Neural crest cell (in vitro differentiated cells): ENCODE measurements at regions not wholly inside any gene's neighbourhood (a gene's known extent, or its start where the extent isn't known, plus 50 kb on each side); places are given as distances from the start of the nearest gene placed in this dataset.

Experiments used
- DNase-seq: peaks from one replicate; pipeline ENCODE4 v3.0.0; 2021; ENCODE audit warnings: low read depth, mixed read lengths, low spot score
- H3K27ac Mint-ChIP-seq: one replicate; pipeline ENCODE4 v1.8.0; 2021; ENCODE audit warnings: mild to moderate bottlenecking, mixed read lengths; ENCODE audit not compliant: unreplicated experiment
- H3K27me3 Mint-ChIP-seq: 2 replicates; pipeline ENCODE4 v1.8.0; 2021; ENCODE audit warnings: low read depth, mild to moderate bottlenecking, mixed read lengths
- H3K36me3 Mint-ChIP-seq: 2 replicates; pipeline ENCODE4 v1.8.0; 2021; ENCODE audit warnings: low read depth, mild to moderate bottlenecking, mixed read lengths
- H3K4me1 Mint-ChIP-seq: 2 replicates; pipeline ENCODE4 v1.8.0; 2021; ENCODE audit warnings: mixed read lengths
- H3K4me3 Mint-ChIP-seq: one replicate; pipeline ENCODE4 v1.8.0; 2021; ENCODE audit warnings: mild to moderate bottlenecking, mixed read lengths
- H3K9me3 Mint-ChIP-seq: 2 replicates; pipeline ENCODE4 v1.8.0; 2021; ENCODE audit warnings: mixed read lengths
- TF ChIP-seq, protein P1 (sequence below): fragments of 200-600 bp; sonication (generic); conservative IDR thresholded peaks from 2 replicates; pipeline ENCODE4 v1.5.0; 2021; ENCODE audit warnings: antibody characterized with exemption, mild to moderate bottlenecking

DNA sequence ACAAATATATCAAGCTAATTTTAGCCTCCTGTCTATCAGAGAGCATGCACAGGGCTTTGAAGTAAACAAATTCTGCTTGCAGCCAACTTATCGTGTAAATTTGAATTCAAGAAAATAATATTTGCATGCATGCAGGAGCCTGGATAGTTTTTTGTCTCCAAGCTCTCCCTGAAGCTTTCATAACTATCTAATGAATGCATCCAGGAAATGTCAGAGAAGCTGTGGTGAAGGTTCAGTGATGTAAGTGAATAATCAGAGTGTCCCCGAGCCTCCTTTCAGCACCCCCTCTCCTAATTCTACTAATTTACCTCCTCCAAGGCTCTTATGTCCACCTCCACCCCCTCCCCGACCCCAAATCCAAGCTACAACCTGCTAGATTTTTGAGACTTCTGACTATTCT is 172.0 kb upstream of the ZNF32 start:
- no peak overlapping the region for H3K27ac Mint-ChIP-seq
- no peak overlapping the region for H3K4me3 Mint-ChIP-seq
- H3K36me3 Mint-ChIP-seq = no peaks in the 10 kb centered on the region
- TF ChIP-seq, protein P1, sequence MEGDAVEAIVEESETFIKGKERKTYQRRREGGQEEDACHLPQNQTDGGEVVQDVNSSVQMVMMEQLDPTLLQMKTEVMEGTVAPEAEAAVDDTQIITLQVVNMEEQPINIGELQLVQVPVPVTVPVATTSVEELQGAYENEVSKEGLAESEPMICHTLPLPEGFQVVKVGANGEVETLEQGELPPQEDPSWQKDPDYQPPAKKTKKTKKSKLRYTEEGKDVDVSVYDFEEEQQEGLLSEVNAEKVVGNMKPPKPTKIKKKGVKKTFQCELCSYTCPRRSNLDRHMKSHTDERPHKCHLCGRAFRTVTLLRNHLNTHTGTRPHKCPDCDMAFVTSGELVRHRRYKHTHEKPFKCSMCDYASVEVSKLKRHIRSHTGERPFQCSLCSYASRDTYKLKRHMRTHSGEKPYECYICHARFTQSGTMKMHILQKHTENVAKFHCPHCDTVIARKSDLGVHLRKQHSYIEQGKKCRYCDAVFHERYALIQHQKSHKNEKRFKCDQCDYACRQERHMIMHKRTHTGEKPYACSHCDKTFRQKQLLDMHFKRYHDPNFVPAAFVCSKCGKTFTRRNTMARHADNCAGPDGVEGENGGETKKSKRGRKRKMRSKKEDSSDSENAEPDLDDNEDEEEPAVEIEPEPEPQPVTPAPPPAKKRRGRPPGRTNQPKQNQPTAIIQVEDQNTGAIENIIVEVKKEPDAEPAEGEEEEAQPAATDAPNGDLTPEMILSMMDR = no peak
- H3K4me1 Mint-ChIP-seq = peaks cover 5% of the 10 kb centered on the region
- H3K27me3 Mint-ChIP-seq = no peaks in the 10 kb centered on the region
- no peak for DNase-seq
- H3K9me3 Mint-ChIP-seq = no peaks in the 10 kb centered on the region

DNA sequence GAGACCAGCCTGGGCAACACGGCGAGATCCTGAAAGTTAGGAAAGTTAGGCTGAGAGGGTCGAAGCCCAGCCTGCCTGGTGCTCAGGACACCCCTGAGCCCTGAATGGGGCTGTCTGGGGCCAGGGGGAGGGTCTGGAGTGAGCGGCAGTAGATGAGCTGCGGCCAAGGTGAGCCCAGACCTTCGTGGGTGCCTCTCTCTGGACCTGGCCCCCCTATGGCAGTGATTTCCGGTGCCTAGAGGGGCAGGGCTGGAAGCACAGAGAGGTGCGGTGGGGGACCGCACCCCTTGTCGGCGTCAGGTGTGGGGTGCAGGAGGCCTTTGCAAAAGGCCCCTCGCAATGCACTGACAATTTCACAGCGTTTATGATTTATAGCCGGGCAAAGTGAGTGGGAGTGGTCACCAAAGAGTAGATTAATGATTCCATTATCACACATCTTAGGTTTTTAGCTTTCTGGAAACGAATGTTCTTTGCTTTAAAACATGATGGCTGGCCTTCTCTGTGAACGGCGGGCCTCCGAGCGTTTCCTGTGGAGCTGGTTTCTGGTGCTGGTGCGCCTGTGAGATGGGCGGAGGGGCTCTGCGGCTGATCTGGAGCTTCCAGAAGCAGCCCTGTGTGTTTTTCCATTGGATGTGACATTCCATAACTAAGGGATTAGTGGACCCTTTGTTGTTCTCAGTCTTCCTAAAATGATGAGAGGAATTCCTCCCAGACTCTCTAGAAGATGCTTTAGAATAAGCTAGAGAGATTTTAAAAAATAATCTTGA is 171.0 kb upstream of the ZNF32 start:
- no peak overlapping the region for H3K4me3 Mint-ChIP-seq
- H3K27ac Mint-ChIP-seq = peak overlapping the region; percentile 6
- no peaks in the 10 kb centered on the region for H3K36me3 Mint-ChIP-seq
- TF ChIP-seq, protein P1 = no peak
- no peak for DNase-seq
- no peaks in the 10 kb centered on the region for H3K9me3 Mint-ChIP-seq
- peaks cover 5% of the 10 kb centered on the region for H3K4me1 Mint-ChIP-seq
- H3K27me3 Mint-ChIP-seq = no peaks in the 10 kb centered on the region

DNA sequence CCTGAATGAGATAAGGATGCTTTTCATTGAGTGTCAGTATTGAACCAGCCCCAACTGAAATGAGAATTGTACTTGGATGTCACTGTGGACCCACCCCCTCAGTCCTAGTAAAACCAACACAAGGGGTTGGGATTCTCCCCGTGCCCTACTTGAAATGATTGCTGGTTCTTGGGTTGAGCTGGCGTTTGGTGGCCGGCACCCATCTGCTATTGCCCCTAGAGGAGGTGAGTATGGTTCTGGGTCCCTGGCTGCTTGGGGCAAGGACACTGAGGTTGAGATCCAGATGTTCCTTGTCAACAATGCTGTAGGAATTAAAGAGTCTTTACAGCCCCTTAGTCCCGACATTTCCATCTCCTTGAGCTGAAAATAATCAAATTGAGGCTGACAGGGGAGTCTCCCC is 170.0 kb upstream of the ZNF32 start:
- DNase-seq = no peak
- TF ChIP-seq, protein P1 = no peak
- Mint-ChIP-seq H3K27ac (no peak overlapping the region), H3K4me1 (peaks cover 5% of the 10 kb centered on the region), H3K4me3 (no peak overlapping the region), H3K36me3 (no peaks in the 10 kb centered on the region), H3K27me3 (no peaks in the 10 kb centered on the region), H3K9me3 (no peaks in the 10 kb centered on the region)

DNA sequence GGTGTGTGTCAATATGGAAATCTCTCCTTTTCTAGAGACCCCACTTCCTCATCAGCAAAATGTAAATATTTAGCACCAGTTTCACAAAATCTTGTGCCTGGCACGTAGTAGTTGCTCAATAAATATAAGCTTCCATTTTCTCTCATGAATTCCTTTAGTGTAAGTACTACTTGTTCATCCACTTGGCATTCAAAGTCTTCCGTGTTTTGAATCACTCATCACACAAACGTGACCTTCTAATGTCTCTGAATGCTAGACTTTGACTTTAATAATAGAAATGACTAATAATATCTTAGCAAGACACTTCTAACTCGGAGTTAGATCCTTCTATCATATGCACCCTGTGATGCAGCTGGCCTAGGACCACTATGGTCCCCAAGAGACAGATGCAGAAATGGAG is 168.7 kb upstream of the ZNF32 start:
- Mint-ChIP-seq H3K36me3 (no peaks in the 10 kb centered on the region), H3K4me3 (no peak overlapping the region), H3K4me1 (peaks cover 5% of the 10 kb centered on the region), H3K9me3 (no peaks in the 10 kb centered on the region), H3K27me3 (no peaks in the 10 kb centered on the region), H3K27ac (no peak overlapping the region)
- TF ChIP-seq, protein P1 = no peak
- DNase-seq = no peak

DNA sequence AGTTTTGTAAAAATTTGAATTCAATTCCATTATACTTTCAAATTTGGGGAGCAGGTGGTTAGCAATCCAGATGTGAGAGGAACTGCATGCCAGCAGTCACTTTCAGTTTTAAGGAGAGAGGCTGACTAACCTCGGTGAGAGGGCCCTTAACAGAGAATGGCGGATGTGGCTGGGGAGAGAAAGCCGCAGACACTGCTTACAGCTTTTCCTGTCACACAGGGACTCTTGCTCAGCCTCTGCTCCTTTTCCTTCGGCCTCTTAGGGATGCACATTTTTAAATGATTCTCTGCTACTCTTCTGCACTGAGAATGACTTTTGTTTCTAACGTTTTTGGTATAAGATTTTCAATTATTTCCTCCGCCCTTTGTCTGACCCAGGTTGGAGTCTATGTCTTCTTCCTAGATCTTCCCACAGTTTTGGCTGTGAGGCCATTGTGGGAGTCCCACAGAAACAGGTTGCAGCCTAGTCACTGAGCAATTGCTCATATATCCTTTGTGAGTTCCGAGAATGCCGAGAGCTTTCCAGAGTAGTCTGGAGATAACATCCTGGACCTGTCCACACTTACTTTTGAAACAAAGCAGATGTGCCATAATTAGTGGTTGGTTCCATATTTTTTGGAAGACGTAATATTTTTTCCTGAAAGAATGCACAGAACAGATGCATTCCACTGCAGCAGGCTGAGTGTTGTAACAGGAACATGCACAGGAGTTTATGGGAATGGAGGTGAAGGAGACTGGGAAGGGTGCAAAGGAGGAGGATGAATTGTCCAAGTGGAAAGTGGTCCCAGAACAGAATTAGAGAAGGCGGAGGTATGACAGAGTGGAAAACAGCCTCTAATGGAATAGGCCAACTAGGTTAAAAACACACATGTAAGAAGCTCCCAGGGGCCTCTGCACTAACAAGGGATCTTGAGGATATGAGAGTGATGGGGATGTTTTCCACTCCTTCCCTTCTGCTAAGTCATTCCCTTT is 168.0 kb upstream of the ZNF32 start:
- no peaks in the 10 kb centered on the region for H3K27me3 Mint-ChIP-seq
- no peaks in the 10 kb centered on the region for H3K36me3 Mint-ChIP-seq
- no peak for DNase-seq
- H3K27ac Mint-ChIP-seq = peak overlapping the region; percentile 2
- H3K9me3 Mint-ChIP-seq = no peaks in the 10 kb centered on the region
- H3K4me1 Mint-ChIP-seq = peaks cover 5% of the 10 kb centered on the region
- TF ChIP-seq, protein P1 = no peak
- no peak overlapping the region for H3K4me3 Mint-ChIP-seq
